ENCODE measurements at regions not wholly inside any gene's neighbourhood (a gene's known extent, or its start where the extent isn't known, plus 50 kb on each side); places are given as distances from the start of the nearest gene placed in this dataset.

DNA sequence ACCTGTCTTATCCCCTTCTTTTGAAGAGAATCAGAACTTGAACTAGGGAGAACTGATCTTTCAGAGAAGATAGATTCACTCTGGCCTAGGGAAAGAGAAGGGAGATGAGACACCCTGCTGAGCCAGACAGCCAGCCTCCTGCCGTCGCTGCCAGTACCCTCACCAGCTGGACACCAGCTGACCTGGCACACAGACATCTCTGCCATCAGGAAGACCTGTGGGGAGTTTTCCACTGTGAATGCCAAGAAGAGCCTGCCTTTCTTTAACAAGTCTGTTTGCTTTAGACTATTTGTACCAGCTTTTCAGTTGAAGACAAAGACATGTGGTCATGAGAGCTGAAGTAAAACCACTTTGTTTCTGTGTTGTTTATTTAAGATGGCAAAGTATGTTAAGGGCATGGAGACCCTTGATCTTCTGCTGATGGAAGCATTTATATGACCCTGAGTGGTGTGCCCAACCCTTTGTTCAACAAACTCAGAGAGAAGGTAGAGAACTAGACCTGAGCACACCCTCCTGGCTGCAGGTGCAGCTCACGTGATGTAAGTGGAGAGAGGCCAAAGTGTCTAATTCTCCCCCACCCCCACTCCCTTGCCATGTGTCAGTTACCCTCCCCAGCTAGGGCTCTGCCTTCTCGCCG lies 82.3 kb upstream of the SLC24A3 start:
- no peak for TF ChIP-seq POLR2A (IDR thresholded peaks at IDR 0.05)
- TF ChIP-seq, protein P1, sequence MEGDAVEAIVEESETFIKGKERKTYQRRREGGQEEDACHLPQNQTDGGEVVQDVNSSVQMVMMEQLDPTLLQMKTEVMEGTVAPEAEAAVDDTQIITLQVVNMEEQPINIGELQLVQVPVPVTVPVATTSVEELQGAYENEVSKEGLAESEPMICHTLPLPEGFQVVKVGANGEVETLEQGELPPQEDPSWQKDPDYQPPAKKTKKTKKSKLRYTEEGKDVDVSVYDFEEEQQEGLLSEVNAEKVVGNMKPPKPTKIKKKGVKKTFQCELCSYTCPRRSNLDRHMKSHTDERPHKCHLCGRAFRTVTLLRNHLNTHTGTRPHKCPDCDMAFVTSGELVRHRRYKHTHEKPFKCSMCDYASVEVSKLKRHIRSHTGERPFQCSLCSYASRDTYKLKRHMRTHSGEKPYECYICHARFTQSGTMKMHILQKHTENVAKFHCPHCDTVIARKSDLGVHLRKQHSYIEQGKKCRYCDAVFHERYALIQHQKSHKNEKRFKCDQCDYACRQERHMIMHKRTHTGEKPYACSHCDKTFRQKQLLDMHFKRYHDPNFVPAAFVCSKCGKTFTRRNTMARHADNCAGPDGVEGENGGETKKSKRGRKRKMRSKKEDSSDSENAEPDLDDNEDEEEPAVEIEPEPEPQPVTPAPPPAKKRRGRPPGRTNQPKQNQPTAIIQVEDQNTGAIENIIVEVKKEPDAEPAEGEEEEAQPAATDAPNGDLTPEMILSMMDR (IDR thresholded peaks at IDR 0.05) = no peak

Data from lower leg skin (tissue), 3 donors.